A673 (cell line): ENCODE measurements at regions not wholly inside any gene's neighbourhood (a gene's known extent, or its start where the extent isn't known, plus 50 kb on each side); places are given as distances from the start of the nearest gene placed in this dataset.

Source experiments
- BruUV-seq: library from RNA; stranded (reverse); fragments of 400-500 nt; replicated peaks from 2 replicates; lab custom pipeline; 2021; lab: Mats Ljungman, UMichigan
- CTCF ChIA-PET: fragments of 300-600 bp; sonication (Branson Sonifier 250); formaldehyde crosslinking; loops from one replicate; lab custom pipeline; 2022; ENCODE audit warnings: antibody characterized with exemption; lab: Charles Lee
- POLR2A ChIA-PET: fragments of 300-600 bp; sonication (Branson Sonifier 250); formaldehyde crosslinking; loops from one replicate; lab custom pipeline; 2022; ENCODE audit warnings: antibody characterized with exemption; ENCODE audit not compliant: low non-redundant PET; lab: Charles Lee
- DNase-seq: peaks from one replicate; pipeline ENCODE4 v3.0.0-alpha.2; 2015; ENCODE audit warnings: low spot score
- H3K27ac ChIP-seq: fragments of 200-600 bp; sonication (generic); 2 replicates; pipeline ENCODE4 v1.5.1; 2016; ENCODE audit warnings: mixed run types, low read depth, mild to moderate bottlenecking, mixed read lengths, antibody characterized with exemption, low read length; ENCODE audit not compliant: poor library complexity, severe bottlenecking
- H3K27me3 ChIP-seq: fragments of 200-600 bp; sonication (generic); replicated peaks from 2 replicates; pipeline ENCODE4 v1.6.1; 2017; ENCODE audit warnings: mixed run types, low read depth, mild to moderate bottlenecking, mixed read lengths, antibody characterized with exemption, low read length; ENCODE audit not compliant: insufficient read depth, poor library complexity
- H3K36me3 ChIP-seq: fragments of 200-600 bp; sonication (generic); 2 replicates; pipeline ENCODE4 v1.6.1; 2016; ENCODE audit warnings: mixed run types, mild to moderate bottlenecking, mixed read lengths, antibody characterized with exemption, low read length; ENCODE audit not compliant: insufficient read depth, poor library complexity, severe bottlenecking
- H3K4me1 ChIP-seq: fragments of 200-600 bp; sonication (generic); 2 replicates; pipeline ENCODE4 v1.6.1; 2017; ENCODE audit warnings: mixed run types, mild to moderate bottlenecking, mixed read lengths, antibody characterized with exemption, low read length; ENCODE audit not compliant: insufficient read depth, poor library complexity, severe bottlenecking
- H3K4me3 ChIP-seq: fragments of 200-600 bp; sonication (generic); 2 replicates; pipeline ENCODE4 v1.5.1; 2016; ENCODE audit warnings: low read depth, mixed run types, mild to moderate bottlenecking, mixed read lengths, low read length; ENCODE audit not compliant: poor library complexity, severe bottlenecking
- H3K9me3 ChIP-seq: fragments of 200-600 bp; sonication (generic); 2 replicates; pipeline ENCODE4 v1.6.1; 2016; ENCODE audit warnings: mixed run types, low read depth, mild to moderate bottlenecking, mixed read lengths, antibody characterized with exemption, low read length; ENCODE audit not compliant: poor library complexity, severe bottlenecking
- CTCF ChIP-seq: fragments of 300-800, 200-600 bp; sonication (generic); conservative IDR thresholded peaks from 2 replicates; pipeline ENCODE4 v1.5.1; 2017; ENCODE audit warnings: low read depth, mild to moderate bottlenecking, antibody characterized with exemption, low read length, moderate library complexity, mixed read lengths
- EZH2 ChIP-seq: fragments of 200-600 bp; sonication (generic); IDR thresholded peaks from 2 replicates; pipeline ENCODE4 v1.6.1; 2017; ENCODE audit warnings: borderline replicate concordance, low read depth, mild to moderate bottlenecking, mixed read lengths, antibody characterized with exemption, low read length; ENCODE audit not compliant: poor library complexity, severe bottlenecking
- intact Hi-C: fragments of 100-400 bp; cut with micrococcal nuclease; formaldehyde crosslinking; loops from one replicate; pipeline ENCODE4 v1.10.0; 2022; ENCODE audit not compliant: unreplicated experiment

GRCh38 chr6:22848121-22848520, 278.8 kb downstream of the HDGFL1 start:
- no TSS peak for BruUV-seq
- Histone ChIP-seq H3K9me3 (no peaks in the 10 kb centered on the region), H3K27me3 (no peaks in the 10 kb centered on the region), H3K4me1 (no peaks in the 10 kb centered on the region), H3K4me3 (no peak overlapping the region), H3K36me3 (no peaks in the 10 kb centered on the region), H3K27ac (no peak overlapping the region)
- no peak for TF ChIP-seq CTCF
- no peak for TF ChIP-seq EZH2
- DNase-seq, result peak; percentile 64
- CTCF ChIA-PET, result no interaction called here
- POLR2A ChIA-PET, result no interaction called here
- intact Hi-C loops, result no loop called here

- CTCF ChIA-PET, result no interaction called here
Measured at GRCh38 chr6:22849921-22850320, 280.6 kb downstream of the HDGFL1 start.

GRCh38 chr6:22852101-22852500, 282.7 kb downstream of the HDGFL1 start:
- Histone ChIP-seq H3K4me3 (no peak overlapping the region), H3K27me3 (no peaks in the 10 kb centered on the region), H3K4me1 (no peaks in the 10 kb centered on the region), H3K9me3 (no peaks in the 10 kb centered on the region), H3K27ac (no peak overlapping the region), H3K36me3 (no peaks in the 10 kb centered on the region)
- DNase-seq, result no peak
- POLR2A ChIA-PET, result interaction anchor here (0.6 kb wide), 1 partner anchor 1950 kb away, joined by 3 read pairs; no protein-coding TSS in a partner anchor
- intact Hi-C loops, result no loop called here
- TF ChIP-seq CTCF (no peak), EZH2 (no peak)
- CTCF ChIA-PET, result no interaction called here
- no TSS peak for BruUV-seq

More at GRCh38 chr6:22849921-22850320, 280.6 kb downstream of the HDGFL1 start:
- H3K27me3 ChIP-seq, result no peaks in the 10 kb centered on the region
- H3K36me3 ChIP-seq, result no peaks in the 10 kb centered on the region
- no peak for DNase-seq
- intact Hi-C loops, result no loop called here
- POLR2A ChIA-PET, result no interaction called here
- no peak overlapping the region for H3K4me3 ChIP-seq
- TF ChIP-seq EZH2 (no peak), CTCF (no peak)
- no peaks in the 10 kb centered on the region for H3K4me1 ChIP-seq
- H3K9me3 ChIP-seq, result no peaks in the 10 kb centered on the region
- BruUV-seq, result no TSS peak
- H3K27ac ChIP-seq, result no peak overlapping the region
